ENCODE measurements at regions not wholly inside any gene's neighbourhood (a gene's known extent, or its start where the extent isn't known, plus 50 kb on each side); places are given as distances from the start of the nearest gene placed in this dataset.

- TF ChIP-seq POLR2AphosphoS5 (IDR thresholded peaks at IDR 0.05; ENCODE audit: low read depth, low read length) (no peak), REST (IDR thresholded peaks at IDR 0.05; ENCODE audit: insufficient read depth in 1 of 2, low read depth in 2 of 2, low read length in 2 of 2) (no peak), SIN3A (IDR thresholded peaks at IDR 0.05; ENCODE audit: borderline replicate concordance, insufficient read depth, low read length) (no peak), TAF1 (IDR thresholded peaks at IDR 0.05; ENCODE audit: borderline replicate concordance, insufficient read depth, low read length) (no peak)
Measured at GRCh38 chr16:60611844-60612243, 1424.4 kb downstream of the CDH8 start.

All from PFSK-1 (cell line).